Loucy (cell line): ENCODE measurements at regions not wholly inside any gene's neighbourhood (a gene's known extent, or its start where the extent isn't known, plus 50 kb on each side); places are given as distances from the start of the nearest gene placed in this dataset.

ENCODE experiments used
- H2AFZ ChIP-seq: fragments of 200-600 bp; sonication (generic); 2 replicates; pipeline ENCODE4 v1.6.0; 2016; ENCODE audit warnings: antibody characterized with exemption, mild to moderate bottlenecking, low read length, moderate library complexity
- H3F3A ChIP-seq: fragments of 200-600 bp; 2 replicates; pipeline ENCODE4 v1.6.0; 2016; ENCODE audit warnings: antibody characterized with exemption, low read depth, mild to moderate bottlenecking
- H3K27me3 ChIP-seq: fragments of 200-600 bp; sonication (generic); 2 replicates; pipeline ENCODE4 v1.6.1; 2014; ENCODE audit warnings: low read length, mild to moderate bottlenecking; ENCODE audit not compliant: insufficient read depth, poor library complexity, severe bottlenecking
- H3K36me3 ChIP-seq: fragments of 200-600 bp; sonication (generic); 2 replicates; pipeline ENCODE4 v1.6.1; 2016; ENCODE audit warnings: low read length; ENCODE audit not compliant: insufficient read depth
- H3K4me1 ChIP-seq: fragments of 200-600 bp; sonication (generic); 2 replicates; pipeline ENCODE4 v1.5.1; 2014; ENCODE audit warnings: low read length, mild to moderate bottlenecking; ENCODE audit not compliant: insufficient read depth, poor library complexity, severe bottlenecking
- H3K4me2 ChIP-seq: fragments of 200-600 bp; sonication (generic); 2 replicates; pipeline ENCODE4 v1.6.0; 2014; ENCODE audit warnings: antibody characterized with exemption, low read length, low read depth, mild to moderate bottlenecking; ENCODE audit not compliant: poor library complexity, severe bottlenecking
- H3K4me3 ChIP-seq: fragments of 200-600 bp; sonication (generic); 2 replicates; pipeline ENCODE4 v1.5.1; 2014; ENCODE audit warnings: low read length, mild to moderate bottlenecking, mixed read lengths; ENCODE audit not compliant: poor library complexity, severe bottlenecking
- H3K79me2 ChIP-seq: fragments of 200-600 bp; sonication (generic); 2 replicates; pipeline ENCODE4 v1.6.1; 2014; ENCODE audit warnings: low read length; ENCODE audit not compliant: insufficient read depth
- H3K9ac ChIP-seq: fragments of 200-600 bp; sonication (generic); 2 replicates; pipeline ENCODE4 v1.6.0; 2014; ENCODE audit warnings: mild to moderate bottlenecking, low read depth, low read length, moderate library complexity; ENCODE audit not compliant: poor library complexity, severe bottlenecking
- H3K9me2 ChIP-seq: fragments of 200-600 bp; sonication (generic); replicated peaks from 2 replicates; pipeline ENCODE4 v1.6.1; 2016; ENCODE audit warnings: low read depth, low read length, mixed read lengths
- H3K9me3 ChIP-seq: fragments of 200-600 bp; sonication (generic); 2 replicates; pipeline ENCODE4 v1.6.1; 2014; ENCODE audit warnings: mild to moderate bottlenecking, antibody characterized with exemption, low read length, low read depth; ENCODE audit not compliant: insufficient read depth
- H4K20me1 ChIP-seq: fragments of 200-600 bp; sonication (generic); 2 replicates; pipeline ENCODE4 v1.6.0; 2014; ENCODE audit warnings: antibody characterized with exemption, low read length, mild to moderate bottlenecking; ENCODE audit not compliant: insufficient read depth, poor library complexity, severe bottlenecking
- CTCF ChIP-seq: fragments of 200-600 bp; sonication (generic); conservative IDR thresholded peaks from 2 replicates; pipeline ENCODE4 v1.5.1; 2014; ENCODE audit warnings: mild to moderate bottlenecking, antibody characterized with exemption, low read length
- EZH2phosphoT487 ChIP-seq: fragments of 200-600 bp; IDR thresholded peaks from 2 replicates; pipeline ENCODE4 v1.6.1; 2018; ENCODE audit warnings: antibody characterized with exemption, mild to moderate bottlenecking, moderate library complexity, borderline replicate concordance

- no peak overlapping the region for H2AFZ ChIP-seq
- H3K9me3 ChIP-seq, result no peaks in the 10 kb centered on the region
- no peaks in the 10 kb centered on the region for H3K27me3 ChIP-seq
- no peaks in the 10 kb centered on the region for H3K79me2 ChIP-seq
- H3K9me2 ChIP-seq, result no peaks in the 10 kb centered on the region
- H3K36me3 ChIP-seq, result no peaks in the 10 kb centered on the region
- H3K9ac ChIP-seq, result no peak overlapping the region
- no peak overlapping the region for H3K4me2 ChIP-seq
- H3K4me1 ChIP-seq, result peaks cover 21% of the 10 kb centered on the region
- H3F3A ChIP-seq, result 0 out of 2 replicates have a peak, but pooled peaks cover 3% of the 10 kb centered on the region
- no peaks in the 10 kb centered on the region for H4K20me1 ChIP-seq
- TF ChIP-seq EZH2phosphoT487, result no peak
- TF ChIP-seq CTCF, result no peak
- H3K4me3 ChIP-seq, result no peak overlapping the region
These were observed 76.8 kb upstream of the THUMPD2 start for GRCh38 chr2:39855856-39856255.

GRCh38 chr2:39854771-39855170 is 75.7 kb upstream of the THUMPD2 start:
- H3K9me2 ChIP-seq, result no peaks in the 10 kb centered on the region
- H2AFZ ChIP-seq, result no peak overlapping the region
- H3K9ac ChIP-seq, result no peak overlapping the region
- H3K36me3 ChIP-seq, result no peaks in the 10 kb centered on the region
- H3K79me2 ChIP-seq, result no peaks in the 10 kb centered on the region
- no peaks in the 10 kb centered on the region for H4K20me1 ChIP-seq
- H3K27me3 ChIP-seq, result no peaks in the 10 kb centered on the region
- H3K4me2 ChIP-seq, result no peak overlapping the region
- 0 out of 2 replicates have a peak, but pooled peaks cover 3% of the 10 kb centered on the region for H3F3A ChIP-seq
- no peak for TF ChIP-seq EZH2phosphoT487
- TF ChIP-seq CTCF, result no peak
- H3K4me1 ChIP-seq, result peaks cover 29% of the 10 kb centered on the region
- no peaks in the 10 kb centered on the region for H3K9me3 ChIP-seq
- no peak overlapping the region for H3K4me3 ChIP-seq

GRCh38 chr2:39852831-39853230 is 73.8 kb upstream of the THUMPD2 start:
- H3K27me3 ChIP-seq, result no peaks in the 10 kb centered on the region
- H3K36me3 ChIP-seq, result no peaks in the 10 kb centered on the region
- no peaks in the 10 kb centered on the region for H4K20me1 ChIP-seq
- no peaks in the 10 kb centered on the region for H3K79me2 ChIP-seq
- H3K4me1 ChIP-seq, result peaks cover 37% of the 10 kb centered on the region
- no peak overlapping the region for H2AFZ ChIP-seq
- no peaks in the 10 kb centered on the region for H3K9me2 ChIP-seq
- H3K9ac ChIP-seq, result peak overlapping the region; percentile 3
- H3F3A ChIP-seq, result 0 out of 2 replicates have a peak, but pooled peaks cover 3% of the 10 kb centered on the region
- H3K4me3 ChIP-seq, result peak overlapping the region; percentile 46
- H3K4me2 ChIP-seq, result peak overlapping the region; percentile 76
- no peaks in the 10 kb centered on the region for H3K9me3 ChIP-seq
- no peak for TF ChIP-seq EZH2phosphoT487
- no peak for TF ChIP-seq CTCF
